ENCODE measurements at regions not wholly inside any gene's neighbourhood (a gene's known extent, or its start where the extent isn't known, plus 50 kb on each side); places are given as distances from the start of the nearest gene placed in this dataset.

GRCh38 chr13:97616385-97616784 is 182.4 kb downstream of the RAP2A start:
- Mint-ChIP-seq H3K36me3 (ENCODE audit: low read depth) (no peaks in the 10 kb centered on the region), H3K4me3 (ENCODE audit: low read depth) (no peak overlapping the region), H3K9me3 (no peaks in the 10 kb centered on the region), H3K27me3 (ENCODE audit: low read depth) (no peaks in the 10 kb centered on the region), H3K27ac (no peak overlapping the region), H3K4me1 (ENCODE audit: low read depth) (no peaks in the 10 kb centered on the region)
- intact Hi-C loops (cut with micrococcal nuclease), result no loop called here
- DNase-seq (ENCODE audit: low spot score), result no peak

- intact Hi-C loops (cut with micrococcal nuclease), result no loop called here
- H3K27me3 Mint-ChIP-seq (ENCODE audit: low read depth), result no peaks in the 10 kb centered on the region
- no peaks in the 10 kb centered on the region for H3K9me3 Mint-ChIP-seq
- no peak overlapping the region for H3K27ac Mint-ChIP-seq
- no peaks in the 10 kb centered on the region for H3K4me1 Mint-ChIP-seq (ENCODE audit: low read depth)
- no peak overlapping the region for H3K4me3 Mint-ChIP-seq (ENCODE audit: low read depth)
- DNase-seq (ENCODE audit: low spot score), result no peak
- no peaks in the 10 kb centered on the region for H3K36me3 Mint-ChIP-seq (ENCODE audit: low read depth)
These were observed 187.1 kb downstream of the RAP2A start for GRCh38 chr13:97621025-97621424.

- no peaks in the 10 kb centered on the region for H3K4me1 Mint-ChIP-seq (ENCODE audit: low read depth)
- no peaks in the 10 kb centered on the region for H3K36me3 Mint-ChIP-seq (ENCODE audit: low read depth)
- no peaks in the 10 kb centered on the region for H3K9me3 Mint-ChIP-seq
- DNase-seq (ENCODE audit: low spot score), result no peak
- H3K4me3 Mint-ChIP-seq (ENCODE audit: low read depth), result no peak overlapping the region
- no peak overlapping the region for H3K27ac Mint-ChIP-seq
- intact Hi-C loops (cut with micrococcal nuclease), result no loop called here
- H3K27me3 Mint-ChIP-seq (ENCODE audit: low read depth), result no peaks in the 10 kb centered on the region
These were observed 187.7 kb downstream of the RAP2A start for GRCh38 chr13:97621631-97622030.

- Mint-ChIP-seq H3K27me3 (ENCODE audit: low read depth) (peaks cover 1% of the 10 kb centered on the region), H3K4me3 (ENCODE audit: low read depth) (no peak overlapping the region), H3K36me3 (ENCODE audit: low read depth) (no peaks in the 10 kb centered on the region), H3K4me1 (ENCODE audit: low read depth) (no peaks in the 10 kb centered on the region), H3K27ac (no peak overlapping the region), H3K9me3 (no peaks in the 10 kb centered on the region)
- DNase-seq (ENCODE audit: low spot score), result no peak
- intact Hi-C loops (cut with micrococcal nuclease), result no loop called here
These were observed 193.6 kb downstream of the RAP2A start for GRCh38 chr13:97627566-97627965.

GRCh38 chr13:97629601-97630272 is 195.8 kb downstream of the RAP2A start:
- intact Hi-C loops (cut with micrococcal nuclease), result no loop called here
- Mint-ChIP-seq H3K27me3 (ENCODE audit: low read depth) (peaks cover 1% of the 10 kb centered on the region), H3K27ac (no peak overlapping the region), H3K9me3 (no peaks in the 10 kb centered on the region), H3K4me1 (ENCODE audit: low read depth) (no peaks in the 10 kb centered on the region), H3K36me3 (ENCODE audit: low read depth) (no peaks in the 10 kb centered on the region), H3K4me3 (ENCODE audit: low read depth) (no peak overlapping the region)
- DNase-seq (ENCODE audit: low spot score), result no peak

GRCh38 chr13:97630725-97631124 is 196.8 kb downstream of the RAP2A start:
- no peaks in the 10 kb centered on the region for H3K4me1 Mint-ChIP-seq (ENCODE audit: low read depth)
- H3K4me3 Mint-ChIP-seq (ENCODE audit: low read depth), result no peak overlapping the region
- no peaks in the 10 kb centered on the region for H3K36me3 Mint-ChIP-seq (ENCODE audit: low read depth)
- peaks cover 1% of the 10 kb centered on the region for H3K27me3 Mint-ChIP-seq (ENCODE audit: low read depth)
- DNase-seq (ENCODE audit: low spot score), result no peak
- intact Hi-C loops (cut with micrococcal nuclease), result no loop called here
- no peak overlapping the region for H3K27ac Mint-ChIP-seq
- no peaks in the 10 kb centered on the region for H3K9me3 Mint-ChIP-seq

- Mint-ChIP-seq H3K36me3 (ENCODE audit: low read depth) (no peaks in the 10 kb centered on the region), H3K27ac (no peak overlapping the region), H3K4me3 (ENCODE audit: low read depth) (no peak overlapping the region), H3K4me1 (ENCODE audit: low read depth) (no peaks in the 10 kb centered on the region), H3K9me3 (no peaks in the 10 kb centered on the region), H3K27me3 (ENCODE audit: low read depth) (peaks cover 1% of the 10 kb centered on the region)
- intact Hi-C loops (cut with micrococcal nuclease), result no loop called here
- no peak for DNase-seq (ENCODE audit: low spot score)
These were observed 197.2 kb downstream of the RAP2A start for GRCh38 chr13:97631158-97631557.

- H3K27ac Mint-ChIP-seq, result no peak overlapping the region
- H3K36me3 Mint-ChIP-seq (ENCODE audit: low read depth), result no peaks in the 10 kb centered on the region
- intact Hi-C loops (cut with micrococcal nuclease), result no loop called here
- no peaks in the 10 kb centered on the region for H3K4me1 Mint-ChIP-seq (ENCODE audit: low read depth)
- H3K9me3 Mint-ChIP-seq, result no peaks in the 10 kb centered on the region
- no peaks in the 10 kb centered on the region for H3K27me3 Mint-ChIP-seq (ENCODE audit: low read depth)
- DNase-seq (ENCODE audit: low spot score), result no peak
- no peak overlapping the region for H3K4me3 Mint-ChIP-seq (ENCODE audit: low read depth)
These were observed 205.3 kb downstream of the RAP2A start for GRCh38 chr13:97639236-97639635.

GRCh38 chr13:97640268-97640667 is 206.3 kb downstream of the RAP2A start:
- Mint-ChIP-seq H3K27me3 (ENCODE audit: low read depth) (no peaks in the 10 kb centered on the region), H3K4me1 (ENCODE audit: low read depth) (no peaks in the 10 kb centered on the region), H3K9me3 (no peaks in the 10 kb centered on the region), H3K4me3 (ENCODE audit: low read depth) (no peak overlapping the region), H3K27ac (no peak overlapping the region), H3K36me3 (ENCODE audit: low read depth) (no peaks in the 10 kb centered on the region)
- DNase-seq (ENCODE audit: low spot score), result no peak
- intact Hi-C loops (cut with micrococcal nuclease), result no loop called here

- Mint-ChIP-seq H3K9me3 (no peaks in the 10 kb centered on the region), H3K4me3 (ENCODE audit: low read depth) (no peak overlapping the region), H3K4me1 (ENCODE audit: low read depth) (no peaks in the 10 kb centered on the region), H3K36me3 (ENCODE audit: low read depth) (no peaks in the 10 kb centered on the region), H3K27ac (no peak overlapping the region), H3K27me3 (ENCODE audit: low read depth) (no peaks in the 10 kb centered on the region)
- intact Hi-C loops (cut with micrococcal nuclease), result no loop called here
- no peak for DNase-seq (ENCODE audit: low spot score)
These were observed 214.4 kb downstream of the RAP2A start for GRCh38 chr13:97648171-97648880.

- intact Hi-C loops (cut with micrococcal nuclease), result no loop called here
- H3K9me3 Mint-ChIP-seq, result no peaks in the 10 kb centered on the region
- no peaks in the 10 kb centered on the region for H3K4me1 Mint-ChIP-seq (ENCODE audit: low read depth)
- H3K36me3 Mint-ChIP-seq (ENCODE audit: low read depth), result no peaks in the 10 kb centered on the region
- no peaks in the 10 kb centered on the region for H3K27me3 Mint-ChIP-seq (ENCODE audit: low read depth)
- no peak overlapping the region for H3K4me3 Mint-ChIP-seq (ENCODE audit: low read depth)
- no peak for DNase-seq (ENCODE audit: low spot score)
- no peak overlapping the region for H3K27ac Mint-ChIP-seq
These were observed 214.9 kb downstream of the RAP2A start for GRCh38 chr13:97648881-97649224.

- no peak for DNase-seq (ENCODE audit: low spot score)
- Mint-ChIP-seq H3K27ac (no peak overlapping the region), H3K36me3 (ENCODE audit: low read depth) (no peaks in the 10 kb centered on the region), H3K4me3 (ENCODE audit: low read depth) (no peak overlapping the region), H3K4me1 (ENCODE audit: low read depth) (no peaks in the 10 kb centered on the region), H3K9me3 (no peaks in the 10 kb centered on the region), H3K27me3 (ENCODE audit: low read depth) (no peaks in the 10 kb centered on the region)
- intact Hi-C loops (cut with micrococcal nuclease), result no loop called here
These were observed 219.6 kb downstream of the RAP2A start for GRCh38 chr13:97653443-97654140.

GRCh38 chr13:97654236-97654635 is 220.3 kb downstream of the RAP2A start:
- Mint-ChIP-seq H3K4me1 (ENCODE audit: low read depth) (no peaks in the 10 kb centered on the region), H3K4me3 (ENCODE audit: low read depth) (no peak overlapping the region), H3K36me3 (ENCODE audit: low read depth) (no peaks in the 10 kb centered on the region), H3K27me3 (ENCODE audit: low read depth) (no peaks in the 10 kb centered on the region), H3K9me3 (no peaks in the 10 kb centered on the region), H3K27ac (no peak overlapping the region)
- intact Hi-C loops (cut with micrococcal nuclease), result no loop called here
- no peak for DNase-seq (ENCODE audit: low spot score)
